SK-N-MC (cell line): ENCODE measurements at regions not wholly inside any gene's neighbourhood (a gene's known extent, or its start where the extent isn't known, plus 50 kb on each side); places are given as distances from the start of the nearest gene placed in this dataset.

Experiments
- EZH2 ChIP-seq: fragments of 200-600 bp; sonication (generic); IDR thresholded peaks from one replicate; pipeline ENCODE4 v1.6.1; 2017; ENCODE audit warnings: antibody characterized with exemption
- POLR2AphosphoS5 ChIP-seq: IDR thresholded peaks from 2 replicates; pipeline ENCODE4 v1.6.1; 2012; ENCODE audit warnings: mild to moderate bottlenecking, low read depth, low read length, borderline replicate concordance

DNA sequence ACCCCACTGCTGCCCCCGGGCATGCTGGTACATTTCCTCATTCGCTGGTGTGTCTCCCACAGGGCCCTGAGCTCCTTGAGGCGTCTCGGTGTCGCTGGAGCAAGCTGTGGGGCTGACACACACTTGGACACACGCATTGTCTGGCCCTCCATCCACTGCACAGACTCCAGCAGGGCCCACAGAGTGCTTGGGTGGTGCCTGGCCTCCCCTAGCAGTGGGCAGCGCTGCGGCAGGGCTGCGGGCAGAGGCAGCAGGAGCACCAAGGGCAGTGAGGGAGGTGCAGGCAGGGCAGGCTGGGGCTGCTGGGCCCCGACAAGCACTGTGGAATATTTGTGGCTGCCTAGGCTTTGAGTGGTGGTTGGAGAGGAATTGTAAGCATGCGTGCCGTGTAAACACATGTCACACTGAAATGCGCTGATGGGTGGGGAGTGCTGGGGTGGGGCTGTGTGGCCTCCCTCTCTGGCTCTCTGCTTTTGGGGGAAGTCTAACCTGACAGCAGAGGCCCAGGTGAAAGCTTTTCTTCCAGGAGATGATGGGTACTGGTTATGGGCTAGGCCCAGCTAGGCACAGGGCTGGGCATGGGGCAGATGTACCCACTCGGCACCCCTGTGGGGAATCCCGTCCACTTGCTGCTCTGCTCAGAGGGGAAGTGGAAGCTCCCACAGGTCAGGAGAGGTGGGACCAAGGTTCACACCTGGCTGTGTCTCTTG lies 55.5 kb upstream of the HS6ST1 start:
- TF ChIP-seq POLR2AphosphoS5 = no peak
- TF ChIP-seq EZH2 = no peak
